Activated CD8-positive, alpha-beta memory T cell treated with anti-CD3 and anti-CD28 coated beads, Interleukin-2, amount 10 ng/mL, durations not matched to agents 7 days and 5 days (primary cell): ENCODE measurements at regions not wholly inside any gene's neighbourhood (a gene's known extent, or its start where the extent isn't known, plus 50 kb on each side); places are given as distances from the start of the nearest gene placed in this dataset.
"Not testable (repeated sequence)": the region's sequence is repeated elsewhere in the genome, so short reads cannot be mapped to it uniquely, and the experiment has no call there.

Experiments used
- ATAC-seq: fragments of 150-1000 bp; cut with Tn5 transposase; one replicate; pipeline ENCODE4 v1.10.0; 2021; ENCODE audit warnings: moderate library complexity
- CTCF ChIA-PET: fragments of 350-600 bp; sonication (Branson Sonifier 250); formaldehyde crosslinking; loops from one replicate; lab custom pipeline; 2021; ENCODE audit warnings: antibody characterized with exemption; lab: Charles Lee
- DNase-seq: peaks from one replicate; pipeline ENCODE4 v3.0.0-alpha.2; 2020
- H3K27ac Mint-ChIP-seq: one replicate; pipeline ENCODE4 v1.8.0; 2021; ENCODE audit warnings: mild to moderate bottlenecking, mixed read lengths
- H3K27me3 Mint-ChIP-seq: one replicate; pipeline ENCODE4 v1.8.0; 2021; ENCODE audit warnings: mixed read lengths
- H3K36me3 Mint-ChIP-seq: one replicate; pipeline ENCODE4 v1.8.0; 2021; ENCODE audit warnings: mild to moderate bottlenecking, mixed read lengths
- H3K4me1 Mint-ChIP-seq: one replicate; pipeline ENCODE4 v1.8.0; 2021; ENCODE audit warnings: mixed read lengths
- H3K4me3 Mint-ChIP-seq: one replicate; pipeline ENCODE4 v1.8.0; 2021; ENCODE audit warnings: mild to moderate bottlenecking, moderate library complexity, mixed read lengths
- H3K9me3 Mint-ChIP-seq: one replicate; pipeline ENCODE4 v1.8.0; 2022; ENCODE audit warnings: low read depth, mixed read lengths

- DNase-seq (no peak), ATAC-seq (peak; percentile 55)
- Mint-ChIP-seq H3K27ac (no peak overlapping the region), H3K27me3 (no peaks in the 10 kb centered on the region), H3K4me1 (no peaks in the 10 kb centered on the region), H3K36me3 (no peaks in the 10 kb centered on the region), H3K9me3 (no peaks in the 10 kb centered on the region), H3K4me3 (no peak overlapping the region)
- CTCF ChIA-PET, result interaction anchor here (0.7 kb wide), 1 partner anchor 12 kb away, joined by 4 read pairs; no protein-coding TSS in a partner anchor
These were observed 94.4 kb downstream of the SH3GLB1 start for GRCh38 chr1:86798608-86799291.

- H3K27me3 Mint-ChIP-seq, CTCF ChIA-PET, H3K9me3 Mint-ChIP-seq, H3K4me1 Mint-ChIP-seq, ATAC-seq, H3K27ac Mint-ChIP-seq, DNase-seq, H3K36me3 Mint-ChIP-seq, H3K4me3 Mint-ChIP-seq: not testable (repeated sequence)
These were observed 99.3 kb downstream of the SH3GLB1 start for GRCh38 chr1:86803641-86804040.

- H3K36me3 Mint-ChIP-seq, H3K27me3 Mint-ChIP-seq, H3K4me3 Mint-ChIP-seq: not testable (repeated sequence)
These were observed 101.6 kb downstream of the SH3GLB1 start for GRCh38 chr1:86805898-86806519.

DNA sequence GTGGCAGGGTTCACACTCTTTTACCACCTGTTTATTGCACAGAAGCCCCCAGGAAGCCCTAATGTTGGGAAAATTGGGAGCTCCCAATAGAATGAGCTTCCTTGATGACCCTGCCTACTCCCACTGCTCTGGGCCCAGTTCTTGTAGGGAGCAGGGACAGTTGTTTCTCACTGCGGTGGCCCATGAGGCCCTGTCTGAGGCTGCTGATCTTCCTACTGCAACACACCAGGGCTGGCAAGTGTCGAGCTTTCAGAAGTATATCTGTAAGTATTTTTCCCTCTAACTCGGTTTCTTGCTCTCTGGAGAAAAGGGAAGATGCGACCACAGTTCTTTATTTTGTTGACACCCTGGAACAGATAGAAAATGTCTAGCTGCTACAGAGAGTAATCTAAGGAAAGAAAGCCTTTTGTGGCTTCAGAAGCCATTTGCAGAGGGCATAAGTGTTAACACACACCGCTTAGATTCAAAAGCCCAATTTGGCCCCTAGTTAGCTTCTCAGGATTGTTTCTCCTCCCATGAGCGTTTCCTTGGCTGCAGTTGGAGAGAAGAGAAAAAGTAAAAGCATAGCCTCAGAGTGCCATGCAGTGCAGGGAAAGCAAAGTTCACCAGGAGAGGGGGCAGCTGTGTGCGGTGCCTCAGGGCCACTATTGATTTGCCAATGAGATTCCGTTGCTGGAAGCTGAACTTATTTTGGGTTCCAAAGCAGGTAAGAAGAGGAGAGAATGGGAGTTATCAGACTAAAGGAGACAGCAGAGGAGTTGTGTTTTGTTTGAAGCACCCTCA is 102.6 kb downstream of the SELENOF start:
- CTCF ChIA-PET, result interaction anchor here (0.6 kb wide), 1 partner anchor 13 kb away, joined by 4 read pairs; no protein-coding TSS in a partner anchor
- Mint-ChIP-seq H3K27ac (no peak overlapping the region), H3K4me3 (no peak overlapping the region), H3K27me3 (peaks cover 2% of the 10 kb centered on the region), H3K9me3 (no peaks in the 10 kb centered on the region), H3K4me1 (no peaks in the 10 kb centered on the region), H3K36me3 (no peaks in the 10 kb centered on the region)
- ATAC-seq (no peak), DNase-seq (peak; percentile 26)

More at GRCh38 chr1:86805898-86806519, 101.6 kb downstream of the SH3GLB1 start:
- H3K9me3 Mint-ChIP-seq, CTCF ChIA-PET, DNase-seq, H3K4me1 Mint-ChIP-seq, ATAC-seq, H3K27ac Mint-ChIP-seq: not testable (repeated sequence)

DNA sequence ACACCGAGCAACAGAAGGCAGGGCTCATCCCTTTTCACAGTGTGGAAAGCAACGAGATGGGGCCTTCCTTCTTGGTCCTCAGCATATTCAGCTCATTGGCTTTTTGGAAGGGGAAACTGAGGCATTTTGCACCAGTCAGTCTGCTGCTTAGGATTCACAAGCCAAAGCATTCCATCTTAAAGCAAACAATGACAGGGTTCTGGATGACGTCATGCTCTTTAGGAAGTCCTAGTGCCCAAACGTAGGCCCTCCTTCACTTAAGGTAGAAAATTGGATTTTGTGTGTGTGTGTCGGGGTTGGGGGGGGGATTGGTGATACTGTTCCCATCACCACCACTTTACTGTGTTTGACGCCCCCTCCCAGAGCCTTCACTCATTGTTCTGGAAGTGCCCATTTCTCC is 101.6 kb downstream of the SELENOF start:
- Mint-ChIP-seq H3K36me3 (no peaks in the 10 kb centered on the region), H3K27ac (no peak overlapping the region), H3K27me3 (peaks cover 2% of the 10 kb centered on the region), H3K4me3 (no peak overlapping the region), H3K9me3 (no peaks in the 10 kb centered on the region), H3K4me1 (no peaks in the 10 kb centered on the region)
- no peak for ATAC-seq
- DNase-seq, result no peak
- CTCF ChIA-PET, result no interaction called here
